ENCODE measurements at regions not wholly inside any gene's neighbourhood (a gene's known extent, or its start where the extent isn't known, plus 50 kb on each side); places are given as distances from the start of the nearest gene placed in this dataset.

DNA sequence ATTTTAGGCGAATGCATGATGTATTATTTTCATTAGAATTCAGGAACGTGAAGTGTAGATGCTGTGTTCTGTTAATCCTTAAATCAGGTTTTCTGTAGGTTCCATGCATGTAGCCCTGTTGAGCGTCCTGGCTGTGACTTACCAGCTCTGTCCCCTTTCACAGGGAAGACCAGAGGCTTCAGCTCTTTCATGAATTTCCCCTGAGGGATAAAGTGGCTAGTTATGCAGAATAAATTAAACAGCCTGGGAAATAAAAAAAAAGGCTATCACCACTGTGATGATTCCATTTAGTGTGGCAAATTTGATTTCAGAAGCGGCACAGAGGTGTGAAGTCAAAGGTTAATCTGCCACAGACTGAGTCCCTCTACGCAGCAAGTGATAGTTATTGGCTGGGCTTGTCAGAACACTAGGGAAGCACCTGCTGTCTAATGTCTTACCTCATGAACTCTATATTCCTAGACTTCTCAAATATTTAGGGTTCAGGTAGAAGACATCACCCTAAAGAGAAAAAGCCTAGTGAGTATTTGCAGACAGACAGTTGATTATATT, 61.6 kb upstream of the LINC00305 start:
- DNase-seq, result no peak

DNA sequence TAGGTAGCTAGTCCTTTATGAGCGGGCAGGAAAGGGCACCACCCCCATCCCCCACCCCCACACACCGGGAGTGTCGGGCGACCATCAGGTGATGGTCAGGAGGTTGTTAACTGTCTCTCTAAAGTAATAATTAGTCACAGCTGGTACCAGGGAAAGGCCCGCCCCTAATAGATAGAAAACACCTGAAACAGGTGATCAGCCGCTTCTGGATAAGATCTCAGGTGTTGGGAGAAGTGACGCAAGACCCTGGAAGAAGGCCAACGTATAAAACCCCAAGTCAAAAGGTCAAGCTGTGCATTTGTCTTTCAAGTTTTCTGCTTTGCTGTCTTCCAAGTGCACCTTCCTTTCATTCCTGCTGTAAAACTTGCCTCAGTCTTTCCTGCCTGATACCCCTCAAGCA, 59.6 kb upstream of the LINC00305 start:
- DNase-seq, result no peak

- no peak for DNase-seq
These were observed 58.9 kb upstream of the LINC00305 start for GRCh38 chr18:64207820-64208219.

DNA sequence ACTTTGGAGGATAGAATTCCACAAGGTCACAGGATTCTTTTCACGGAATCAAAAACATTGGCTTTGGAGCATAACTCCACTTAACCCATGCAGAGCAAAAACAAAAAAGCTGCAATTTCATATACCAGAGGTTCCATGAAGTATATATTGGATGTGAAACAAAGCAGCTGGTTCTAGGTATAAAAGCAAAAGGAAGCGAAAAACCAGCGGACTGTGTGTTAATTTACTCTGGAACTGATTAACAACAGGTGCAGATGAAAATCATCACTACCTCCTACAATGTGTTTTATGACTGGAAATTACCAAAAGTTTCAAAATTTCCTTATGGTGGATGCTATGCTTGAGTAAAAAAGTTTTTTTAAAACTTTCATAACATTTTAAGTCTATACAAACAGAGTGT, 54.4 kb upstream of the LINC00305 start:
- DNase-seq, result no peak

DNA sequence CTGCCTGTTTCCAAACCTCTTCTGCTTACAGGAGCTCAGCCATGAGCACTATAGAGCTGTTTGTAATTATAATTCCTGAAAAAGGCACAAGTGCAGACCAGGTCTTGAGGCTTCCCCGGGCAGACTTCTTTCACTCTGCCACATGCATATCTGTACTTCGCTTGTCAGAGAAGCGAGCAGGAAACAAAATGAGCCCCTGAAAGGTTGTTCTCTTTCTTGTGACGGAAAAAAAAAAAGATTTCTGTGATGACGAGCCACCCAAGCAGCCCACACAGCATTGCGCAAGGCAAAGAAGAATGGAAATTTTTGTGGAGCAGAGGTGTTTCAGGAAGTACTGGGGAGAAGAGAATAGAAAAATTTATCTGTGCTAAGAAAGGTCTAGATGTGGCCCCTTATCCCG, 54.0 kb upstream of the LINC00305 start:
- DNase-seq, result no peak

DNA sequence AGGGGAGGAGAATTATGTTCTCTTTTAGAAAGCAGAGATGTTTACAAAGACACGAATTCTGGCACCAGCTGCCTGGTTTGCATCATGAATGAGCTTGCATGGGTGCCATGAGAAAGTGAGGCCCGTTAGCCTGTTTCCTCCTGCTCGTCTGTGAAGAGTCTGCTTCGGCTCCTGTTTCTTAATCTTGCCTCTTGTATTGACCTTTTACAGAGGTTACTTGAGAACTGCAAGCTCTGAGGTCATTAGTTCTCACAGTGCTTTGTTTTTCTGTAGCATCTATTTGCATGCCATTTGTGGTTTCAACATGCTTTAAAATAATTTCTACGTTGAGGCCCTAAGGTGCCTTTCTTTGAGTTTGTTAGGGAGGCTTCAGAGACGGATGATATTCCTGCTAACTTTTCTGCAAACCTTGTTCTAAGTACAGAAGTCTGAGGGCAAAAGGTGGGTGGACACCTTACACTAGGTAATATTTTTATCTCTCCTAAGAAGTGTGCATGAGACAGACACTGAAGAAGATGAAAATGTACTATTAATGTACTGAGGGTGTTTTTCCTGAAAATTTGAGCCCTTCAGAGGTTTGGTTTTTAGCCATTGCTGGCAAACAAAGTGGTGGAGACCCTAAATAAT, 53.4 kb upstream of the LINC00305 start:
- no peak for DNase-seq

GRCh38 chr18:64201781-64202180, 52.9 kb upstream of the LINC00305 start:
- no peak for DNase-seq

- no peak for DNase-seq
These were observed 50.7 kb upstream of the LINC00305 start for GRCh38 chr18:64199581-64199980.

All from KG1 (cell line).